ENCODE measurements at regions not wholly inside any gene's neighbourhood (a gene's known extent, or its start where the extent isn't known, plus 50 kb on each side); places are given as distances from the start of the nearest gene placed in this dataset.

GRCh38 chr10:60646966-60647796 is 131.1 kb upstream of the CDK1 start:
- Mint-ChIP-seq H3K27ac (ENCODE audit: unreplicated experiment) (no peak overlapping the region), H3K4me1 (ENCODE audit: low read depth, unreplicated experiment) (peaks cover 6% of the 10 kb centered on the region), H3K27me3 (ENCODE audit: unreplicated experiment) (peaks cover 4% of the 10 kb centered on the region), H3K9me3 (ENCODE audit: unreplicated experiment) (no peaks in the 10 kb centered on the region), H3K36me3 (ENCODE audit: unreplicated experiment) (no peaks in the 10 kb centered on the region), H3K4me3 (ENCODE audit: unreplicated experiment) (no peak overlapping the region)
- no peak for DNase-seq
- TF ChIP-seq, protein P1, sequence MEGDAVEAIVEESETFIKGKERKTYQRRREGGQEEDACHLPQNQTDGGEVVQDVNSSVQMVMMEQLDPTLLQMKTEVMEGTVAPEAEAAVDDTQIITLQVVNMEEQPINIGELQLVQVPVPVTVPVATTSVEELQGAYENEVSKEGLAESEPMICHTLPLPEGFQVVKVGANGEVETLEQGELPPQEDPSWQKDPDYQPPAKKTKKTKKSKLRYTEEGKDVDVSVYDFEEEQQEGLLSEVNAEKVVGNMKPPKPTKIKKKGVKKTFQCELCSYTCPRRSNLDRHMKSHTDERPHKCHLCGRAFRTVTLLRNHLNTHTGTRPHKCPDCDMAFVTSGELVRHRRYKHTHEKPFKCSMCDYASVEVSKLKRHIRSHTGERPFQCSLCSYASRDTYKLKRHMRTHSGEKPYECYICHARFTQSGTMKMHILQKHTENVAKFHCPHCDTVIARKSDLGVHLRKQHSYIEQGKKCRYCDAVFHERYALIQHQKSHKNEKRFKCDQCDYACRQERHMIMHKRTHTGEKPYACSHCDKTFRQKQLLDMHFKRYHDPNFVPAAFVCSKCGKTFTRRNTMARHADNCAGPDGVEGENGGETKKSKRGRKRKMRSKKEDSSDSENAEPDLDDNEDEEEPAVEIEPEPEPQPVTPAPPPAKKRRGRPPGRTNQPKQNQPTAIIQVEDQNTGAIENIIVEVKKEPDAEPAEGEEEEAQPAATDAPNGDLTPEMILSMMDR (IDR thresholded peaks at IDR 0.05; ENCODE audit: partially characterized antibody, unreplicated experiment) = peak; percentile 87

DNA sequence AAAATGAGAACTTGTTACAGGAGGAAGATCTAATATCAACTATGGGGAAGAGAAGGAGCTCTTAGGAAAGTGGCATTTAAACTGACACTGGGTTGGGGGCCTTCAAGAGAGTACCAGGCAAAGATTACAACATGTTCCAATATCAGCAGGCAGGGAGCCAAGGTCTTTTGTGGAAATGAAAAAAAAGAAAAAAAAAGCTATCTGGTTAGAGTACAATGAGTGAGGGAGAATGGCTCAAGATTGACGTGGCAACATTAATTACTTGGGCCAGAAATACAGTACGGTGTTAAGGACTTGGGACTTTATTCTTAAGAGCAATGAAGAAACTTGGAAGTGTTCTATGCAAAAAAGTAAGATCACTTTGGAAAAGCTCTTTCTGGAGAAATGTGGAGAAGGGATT is 132.3 kb upstream of the CDK1 start:
- H3K4me1 Mint-ChIP-seq (ENCODE audit: low read depth, unreplicated experiment) = peaks cover 6% of the 10 kb centered on the region
- H3K9me3 Mint-ChIP-seq (ENCODE audit: unreplicated experiment) = no peaks in the 10 kb centered on the region
- peaks cover 4% of the 10 kb centered on the region for H3K27me3 Mint-ChIP-seq (ENCODE audit: unreplicated experiment)
- H3K4me3 Mint-ChIP-seq (ENCODE audit: unreplicated experiment) = no peak overlapping the region
- no peak for DNase-seq
- H3K27ac Mint-ChIP-seq (ENCODE audit: unreplicated experiment) = no peak overlapping the region
- no peaks in the 10 kb centered on the region for H3K36me3 Mint-ChIP-seq (ENCODE audit: unreplicated experiment)
- TF ChIP-seq, protein P1 (IDR thresholded peaks at IDR 0.05; ENCODE audit: partially characterized antibody, unreplicated experiment) = no peak

- peaks cover 2% of the 10 kb centered on the region for H3K4me1 Mint-ChIP-seq (ENCODE audit: low read depth, unreplicated experiment)
- no peak overlapping the region for H3K4me3 Mint-ChIP-seq (ENCODE audit: unreplicated experiment)
- H3K27me3 Mint-ChIP-seq (ENCODE audit: unreplicated experiment) = peaks cover 2% of the 10 kb centered on the region
- H3K27ac Mint-ChIP-seq (ENCODE audit: unreplicated experiment) = no peak overlapping the region
- no peaks in the 10 kb centered on the region for H3K36me3 Mint-ChIP-seq (ENCODE audit: unreplicated experiment)
- TF ChIP-seq, protein P1 (IDR thresholded peaks at IDR 0.05; ENCODE audit: partially characterized antibody, unreplicated experiment) = no peak
- no peaks in the 10 kb centered on the region for H3K9me3 Mint-ChIP-seq (ENCODE audit: unreplicated experiment)
- DNase-seq = no peak
These were observed 133.7 kb upstream of the CDK1 start for GRCh38 chr10:60644436-60645130.

DNA sequence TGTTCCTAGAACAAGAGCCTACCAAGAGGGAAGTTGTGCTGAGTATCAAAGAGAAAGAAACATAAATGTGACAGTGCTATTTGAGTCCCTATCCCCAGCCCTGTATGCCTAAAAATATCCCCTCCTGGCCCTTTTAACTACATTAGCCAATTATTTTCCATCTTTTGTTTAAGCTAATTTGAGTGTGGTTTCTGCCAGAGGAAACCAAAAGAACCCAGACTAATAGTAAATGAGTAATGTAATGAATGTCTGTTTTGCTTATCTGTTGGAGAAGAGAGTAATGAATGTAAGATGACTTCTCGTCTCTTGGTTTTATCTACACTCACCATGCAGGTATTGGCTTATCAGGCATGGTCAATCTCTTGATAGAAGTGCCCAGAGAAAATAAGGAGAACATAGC is 134.4 kb upstream of the CDK1 start:
- Mint-ChIP-seq H3K4me3 (ENCODE audit: unreplicated experiment) (no peak overlapping the region), H3K9me3 (ENCODE audit: unreplicated experiment) (peaks cover under 1% of the 10 kb centered on the region), H3K27ac (ENCODE audit: unreplicated experiment) (no peak overlapping the region), H3K4me1 (ENCODE audit: low read depth, unreplicated experiment) (peaks cover 2% of the 10 kb centered on the region), H3K36me3 (ENCODE audit: unreplicated experiment) (no peaks in the 10 kb centered on the region), H3K27me3 (ENCODE audit: unreplicated experiment) (peaks cover 2% of the 10 kb centered on the region)
- DNase-seq = no peak
- TF ChIP-seq, protein P1 (IDR thresholded peaks at IDR 0.05; ENCODE audit: partially characterized antibody, unreplicated experiment) = no peak

DNA sequence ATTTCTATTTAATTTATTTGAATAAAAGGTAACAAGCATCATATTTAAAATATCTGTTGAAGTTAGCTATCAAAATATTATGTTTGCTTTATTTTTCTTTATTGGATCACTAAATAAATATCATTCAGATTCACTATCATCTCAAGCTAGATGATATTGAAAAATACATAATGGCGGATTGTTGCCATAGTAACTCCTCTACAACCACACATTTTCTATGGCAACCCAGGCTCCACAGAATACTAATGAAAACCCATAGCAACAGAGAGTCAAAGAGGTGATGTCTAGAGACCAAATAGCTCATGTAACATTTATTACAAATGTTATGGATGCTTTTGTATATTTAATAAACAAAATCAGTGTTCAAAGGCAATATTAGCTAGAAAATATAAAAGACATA is 148.9 kb upstream of the CDK1 start:
- peaks cover 3% of the 10 kb centered on the region for H3K4me1 Mint-ChIP-seq (ENCODE audit: low read depth, unreplicated experiment)
- no peak overlapping the region for H3K27ac Mint-ChIP-seq (ENCODE audit: unreplicated experiment)
- TF ChIP-seq, protein P1 (IDR thresholded peaks at IDR 0.05; ENCODE audit: partially characterized antibody, unreplicated experiment) = no peak
- DNase-seq = no peak
- H3K9me3 Mint-ChIP-seq (ENCODE audit: unreplicated experiment) = no peaks in the 10 kb centered on the region
- H3K4me3 Mint-ChIP-seq (ENCODE audit: unreplicated experiment) = no peak overlapping the region
- no peaks in the 10 kb centered on the region for H3K36me3 Mint-ChIP-seq (ENCODE audit: unreplicated experiment)
- no peaks in the 10 kb centered on the region for H3K27me3 Mint-ChIP-seq (ENCODE audit: unreplicated experiment)
